HG02840 (cell line): ENCODE measurements at regions not wholly inside any gene's neighbourhood (a gene's known extent, or its start where the extent isn't known, plus 50 kb on each side); places are given as distances from the start of the nearest gene placed in this dataset.
"Not testable (repeated sequence)": the region's sequence is repeated elsewhere in the genome, so short reads cannot be mapped to it uniquely, and the experiment has no call there.

Experiments
- ATAC-seq: cut with Tn5 transposase; IDR thresholded peaks from one replicate; pipeline ENCODE4 v1.9.1; 2021; ENCODE audit warnings: mild to moderate bottlenecking, moderate library complexity, moderate number of reproducible peaks; ENCODE audit not compliant: unreplicated experiment, low FRiP score

DNA sequence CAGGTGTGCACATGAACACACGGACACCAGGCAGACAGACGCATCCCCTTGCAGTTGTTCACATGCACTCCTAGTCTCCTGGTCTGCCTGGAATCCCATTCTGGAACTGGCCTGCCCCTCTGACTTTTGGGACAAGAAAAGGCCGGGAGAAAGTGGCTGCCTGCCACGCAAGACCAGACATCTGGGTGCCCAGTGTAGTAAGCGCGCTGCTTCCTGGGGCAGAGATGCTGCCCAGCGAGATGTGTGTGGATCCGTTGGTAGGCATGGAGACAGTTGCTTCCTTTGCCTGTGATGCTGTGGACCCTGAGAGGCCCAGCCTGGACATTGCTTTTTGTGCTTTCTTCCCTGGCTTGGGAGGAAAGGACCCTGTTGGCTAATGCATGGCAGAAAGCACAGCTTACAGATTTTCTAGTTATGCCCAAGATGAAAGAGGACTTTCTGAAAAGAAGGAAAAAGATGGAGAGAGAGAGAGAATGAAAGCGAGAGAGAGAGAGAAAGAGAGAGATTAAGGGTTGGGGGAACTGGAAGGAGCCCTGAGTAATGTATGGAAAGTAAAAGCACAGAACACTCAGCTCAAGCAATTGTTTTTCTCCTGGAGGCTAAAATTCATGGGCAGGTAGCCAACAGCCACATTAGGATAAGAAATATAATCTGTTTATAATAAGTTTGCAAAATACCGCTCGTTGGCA lies 235.3 kb downstream of the BCL2L11 start:
- ATAC-seq, result not testable (repeated sequence)

DNA sequence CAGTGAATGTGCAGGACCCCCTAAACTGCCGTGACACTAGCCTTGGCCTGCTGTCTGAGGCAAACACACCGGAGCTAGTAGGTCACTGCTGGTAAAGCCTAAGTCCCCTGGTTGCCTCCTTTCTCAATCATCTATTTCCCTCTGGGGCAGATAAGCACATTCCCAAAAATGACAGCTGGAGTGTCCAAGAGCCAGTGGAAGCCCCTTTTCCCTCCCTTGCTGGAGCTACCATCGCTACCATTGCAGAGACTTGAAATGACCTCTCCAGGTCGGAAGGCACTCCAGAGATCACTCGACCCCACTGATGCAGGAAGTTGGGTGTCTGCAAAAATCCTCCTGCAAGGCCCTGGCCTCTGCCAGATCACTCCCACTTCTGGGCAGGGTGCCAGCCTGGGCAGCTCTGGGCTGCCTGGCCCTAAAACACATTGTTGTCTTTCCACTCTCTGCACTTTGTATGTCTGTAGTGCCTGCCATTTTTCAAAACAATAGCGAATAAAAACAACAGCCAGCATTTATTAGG lies 235.9 kb downstream of the BCL2L11 start:
- not testable (repeated sequence) for ATAC-seq

DNA sequence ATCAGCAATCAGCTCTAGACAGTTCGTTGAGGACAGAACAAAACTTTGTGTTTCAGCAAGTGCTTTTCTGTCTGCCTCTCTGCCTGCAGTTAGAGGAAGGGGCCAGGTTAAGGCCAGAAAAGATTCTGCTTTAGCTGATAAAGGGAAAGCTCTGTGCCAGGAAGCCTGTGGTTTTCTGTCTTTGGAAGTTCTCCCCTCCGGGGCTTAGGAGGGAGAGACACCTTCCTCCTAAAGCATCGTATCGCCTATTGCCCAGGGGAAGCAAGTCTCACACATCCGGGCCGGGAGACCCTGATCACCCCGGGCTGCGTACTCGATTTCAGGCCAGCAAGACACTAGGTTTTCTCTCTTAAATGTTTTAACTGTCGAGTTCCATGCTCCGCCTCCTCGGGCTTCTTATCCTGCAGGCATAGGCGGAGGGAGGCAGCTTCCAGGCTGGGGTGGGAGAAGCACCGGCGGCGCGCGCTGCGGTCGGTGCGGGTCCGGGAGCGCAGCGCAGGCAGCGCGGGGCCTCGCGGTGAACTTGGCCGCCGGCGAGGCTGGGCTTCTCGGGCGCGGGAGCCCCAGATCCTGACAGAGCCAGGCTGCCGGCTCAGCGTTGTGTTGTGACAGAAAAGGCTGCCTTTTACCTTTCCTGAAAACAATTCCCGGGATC lies 245.4 kb downstream of the BCL2L11 start:
- ATAC-seq, result not testable (repeated sequence)

DNA sequence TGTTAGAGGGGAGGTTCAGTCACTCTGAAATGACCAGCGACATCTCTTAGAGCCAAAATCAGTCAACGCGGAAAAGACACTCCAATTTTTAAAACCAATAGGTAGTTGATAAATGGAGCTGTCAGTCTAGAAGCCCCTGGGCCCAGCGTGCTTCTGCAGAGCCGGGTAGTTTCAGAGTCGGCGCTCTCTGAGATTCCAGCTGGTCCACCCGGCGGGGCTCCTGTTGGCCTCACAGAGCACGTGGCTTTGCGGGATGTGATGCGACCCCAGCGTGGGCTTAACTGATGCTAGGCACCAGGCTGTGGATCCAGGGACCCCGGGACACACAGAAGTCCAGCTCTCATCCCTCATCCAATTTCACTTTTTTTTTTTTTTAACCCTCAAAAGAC lies 245.9 kb downstream of the BCL2L11 start:
- not testable (repeated sequence) for ATAC-seq

DNA sequence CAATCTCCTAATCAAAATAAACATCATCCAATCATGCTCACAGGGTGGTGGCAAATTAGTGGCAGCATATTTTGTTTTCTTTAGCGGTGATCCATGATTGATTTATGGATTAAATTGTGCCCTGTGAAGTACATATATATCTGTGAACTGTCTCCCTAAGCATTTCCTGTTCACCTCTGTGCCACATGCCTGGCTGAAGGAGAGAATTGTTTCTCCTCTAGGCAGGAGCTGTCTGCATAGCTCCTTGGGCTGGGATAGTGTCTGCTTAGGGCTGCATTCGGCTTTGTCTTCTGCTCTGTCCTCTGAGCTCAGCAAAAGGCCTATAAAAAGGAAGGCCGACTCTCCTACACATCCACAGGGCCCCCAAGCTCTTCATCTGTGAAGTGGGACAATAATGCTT lies 246.4 kb downstream of the BCL2L11 start:
- ATAC-seq, result not testable (repeated sequence)

DNA sequence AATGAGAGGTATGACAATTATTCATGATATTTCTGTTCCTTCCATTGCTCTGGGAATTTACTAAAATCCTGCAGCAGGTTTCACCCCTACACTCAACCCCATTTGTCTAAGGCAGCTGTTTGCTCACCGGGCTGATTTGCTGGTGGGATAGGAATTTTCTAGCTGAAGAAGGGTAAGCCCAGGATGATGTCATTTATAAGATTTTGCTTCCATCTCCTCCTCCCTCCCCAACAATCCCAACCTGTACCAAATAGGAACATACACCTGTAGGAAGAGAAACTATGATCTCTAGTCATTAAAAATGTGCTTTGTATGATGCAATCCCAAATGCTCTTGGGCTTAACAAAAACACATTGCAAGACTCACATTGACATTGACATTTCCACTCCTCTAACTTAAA lies 247.2 kb downstream of the BCL2L11 start:
- ATAC-seq, result not testable (repeated sequence)

DNA sequence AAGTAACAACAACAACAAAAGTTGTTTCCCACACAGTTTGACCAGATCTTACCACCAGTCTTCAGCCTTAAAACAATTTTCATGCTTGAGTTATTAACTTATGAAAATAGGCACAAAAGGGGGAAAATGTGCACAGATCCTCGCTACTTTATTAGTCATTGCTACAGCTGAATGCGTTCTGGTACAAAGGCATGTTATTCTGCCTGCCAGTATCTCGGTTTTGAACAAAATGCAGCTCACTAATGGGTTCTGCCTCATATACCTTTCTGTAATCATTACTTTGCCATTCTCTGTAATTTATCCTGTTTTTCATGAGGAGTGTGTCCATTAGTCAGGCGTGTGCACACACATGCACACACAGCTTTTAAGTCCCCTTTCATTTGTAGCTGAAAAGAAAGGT lies 247.6 kb downstream of the BCL2L11 start:
- not testable (repeated sequence) for ATAC-seq

DNA sequence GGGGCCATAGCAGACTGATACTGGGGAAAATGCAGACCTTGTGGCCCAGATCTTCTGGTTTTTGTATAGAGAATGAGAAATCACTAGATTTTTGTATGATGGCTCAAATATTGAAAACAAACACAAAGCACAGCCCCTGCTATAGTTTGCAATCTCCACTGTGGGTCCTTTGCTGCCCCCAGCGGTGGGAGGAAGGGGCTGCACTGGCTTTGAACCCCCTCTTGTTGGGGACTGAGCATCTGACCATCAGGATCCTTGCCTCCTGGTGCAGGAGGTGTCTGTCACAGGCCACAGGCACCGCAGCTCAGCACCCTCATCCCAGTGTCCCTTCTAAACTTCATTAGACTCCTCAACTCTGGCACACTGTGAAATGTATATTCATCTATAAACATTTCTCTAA lies 252.3 kb downstream of the BCL2L11 start:
- not testable (repeated sequence) for ATAC-seq

DNA sequence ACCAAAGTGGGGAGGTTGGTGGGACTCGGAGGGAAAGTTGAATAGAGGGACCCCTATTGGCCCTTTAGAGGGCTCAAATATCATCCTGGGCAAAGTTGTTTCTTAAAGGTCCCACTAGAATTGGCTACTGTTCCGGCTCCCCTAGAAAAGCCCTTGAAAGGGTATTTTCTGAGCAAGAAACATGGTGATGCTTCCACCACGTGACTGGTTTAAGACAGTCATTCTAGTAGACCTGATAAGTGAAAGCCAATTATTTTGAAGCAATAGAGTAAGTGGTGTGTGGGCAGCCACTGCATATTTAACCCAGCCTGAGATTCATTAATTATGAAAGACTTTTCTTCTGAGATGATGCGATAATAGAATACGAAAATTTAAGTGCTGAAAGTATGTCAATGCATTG lies 253.3 kb downstream of the BCL2L11 start:
- ATAC-seq, result not testable (repeated sequence)

DNA sequence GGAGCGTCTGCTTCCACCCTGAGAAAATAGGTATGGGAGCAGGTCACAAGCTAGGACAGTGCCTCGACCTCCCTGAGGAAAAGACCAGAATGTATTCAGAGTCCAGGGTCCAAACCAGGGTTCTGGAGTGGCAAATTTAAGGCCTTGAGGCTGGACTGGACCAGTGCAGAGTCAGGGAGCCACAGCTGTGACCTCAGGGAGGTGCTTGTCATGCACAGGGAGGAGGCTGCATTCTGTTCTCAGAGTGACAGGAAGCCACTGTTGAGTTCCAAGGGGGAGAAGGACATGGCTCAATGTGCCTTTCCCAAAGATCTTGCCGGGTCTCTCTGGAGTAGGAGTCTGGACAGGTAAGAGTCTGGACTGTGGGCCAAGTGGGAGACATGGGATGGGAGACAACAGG lies 254.0 kb downstream of the BCL2L11 start:
- not testable (repeated sequence) for ATAC-seq

DNA sequence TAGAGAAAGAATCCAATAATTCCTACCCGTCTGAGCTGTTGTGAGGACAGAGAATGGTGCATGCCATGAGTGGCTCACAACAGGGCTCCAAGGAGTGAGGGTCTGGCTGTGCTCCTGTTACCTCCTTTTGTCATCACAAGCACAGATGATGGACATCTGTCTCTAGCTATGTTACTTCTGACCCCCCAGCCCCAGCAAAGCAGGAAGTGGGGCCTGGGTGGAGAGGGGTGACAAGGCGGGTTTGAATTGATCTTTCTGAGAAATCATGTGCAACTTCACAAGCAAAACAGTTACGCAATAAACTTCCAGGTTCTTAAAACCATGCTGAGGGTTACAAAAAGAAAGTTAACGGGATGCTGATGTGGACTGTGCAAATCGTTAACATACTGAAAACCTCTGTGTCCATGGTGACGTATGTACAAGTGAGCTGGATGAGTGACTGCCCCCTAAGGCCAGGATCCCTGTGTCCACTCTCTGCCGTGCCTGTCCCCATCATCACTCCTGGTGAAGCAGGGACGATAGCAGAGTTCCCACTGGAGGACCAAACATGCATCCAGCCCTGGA lies 254.7 kb downstream of the BCL2L11 start:
- not testable (repeated sequence) for ATAC-seq

DNA sequence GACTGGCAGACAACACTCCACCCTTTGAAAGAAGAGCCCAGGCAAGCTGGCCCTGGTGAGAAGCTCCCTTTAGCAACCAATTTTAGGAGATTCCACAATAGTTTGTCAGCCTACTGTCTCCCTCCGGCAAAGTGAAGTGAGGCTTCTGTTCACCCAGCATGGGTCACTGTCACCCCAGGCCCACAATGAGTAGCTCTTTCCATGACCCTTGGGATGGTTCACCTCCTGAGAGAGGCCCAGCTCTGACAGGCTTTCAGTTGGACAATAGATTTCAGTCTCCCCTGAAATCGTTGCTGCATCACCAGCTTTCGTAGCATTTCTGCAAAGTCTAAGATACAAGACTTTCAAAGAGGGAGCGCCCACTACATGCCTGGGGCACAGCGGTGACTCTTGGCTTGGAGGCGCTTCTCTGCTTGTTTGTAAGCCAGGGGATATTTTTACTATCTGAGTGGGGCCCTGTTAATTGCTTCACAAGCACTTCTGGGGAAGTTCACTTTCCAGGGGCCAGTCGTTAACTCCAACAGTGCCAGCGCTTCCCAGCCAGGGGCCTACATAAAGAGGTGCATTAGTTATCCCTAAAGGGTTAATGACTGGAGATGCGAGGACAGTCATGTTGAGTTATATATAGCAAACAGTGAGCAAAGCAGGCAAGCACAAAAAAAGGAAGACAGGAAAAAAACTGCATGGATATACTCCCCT lies 255.7 kb downstream of the BCL2L11 start:
- not testable (repeated sequence) for ATAC-seq

DNA sequence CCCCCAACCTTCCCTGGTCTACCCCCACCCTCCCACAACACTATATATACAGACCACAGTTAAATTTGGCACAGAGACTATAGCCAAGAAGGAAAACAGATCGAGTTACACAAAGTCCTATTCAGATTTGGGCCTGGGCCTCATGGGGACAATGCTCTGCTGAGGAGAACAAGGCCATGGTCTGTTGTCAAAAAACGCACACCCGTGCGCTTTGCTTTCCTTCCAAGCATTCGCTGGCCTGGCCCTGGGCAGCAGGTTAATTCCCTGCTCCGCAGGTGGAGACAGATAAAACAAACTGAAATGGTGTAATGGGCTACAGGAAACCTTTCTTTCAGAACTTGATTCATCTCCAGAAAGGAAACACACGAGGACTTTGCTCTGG lies 256.2 kb downstream of the BCL2L11 start:
- not testable (repeated sequence) for ATAC-seq

DNA sequence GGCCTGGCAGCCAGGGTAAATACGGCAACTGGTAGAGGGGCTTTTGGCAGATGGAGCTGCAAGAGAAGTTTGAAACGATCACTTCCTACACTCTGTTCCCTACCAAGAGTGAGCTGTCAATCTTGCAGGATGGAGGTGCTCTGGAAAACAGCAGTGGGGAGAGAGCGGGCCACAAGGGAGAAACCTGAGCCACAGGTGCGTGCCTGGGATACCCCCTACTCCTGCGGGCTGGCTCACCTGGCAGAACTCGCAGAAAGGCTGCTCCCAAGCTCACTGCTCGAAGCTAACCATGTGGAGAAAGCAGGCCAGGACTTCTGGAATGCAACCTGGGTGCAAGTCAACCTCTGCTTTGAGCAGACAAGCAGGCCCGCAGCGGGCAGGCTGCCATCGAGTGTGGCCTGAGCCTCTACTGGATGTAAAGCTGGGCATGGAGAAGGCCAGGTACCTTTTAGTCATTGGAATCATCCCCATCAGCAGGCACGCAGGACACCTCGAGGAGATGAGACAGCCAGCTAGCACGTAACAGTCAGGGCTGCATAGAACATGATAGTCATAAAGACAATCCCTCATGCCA lies 256.8 kb downstream of the BCL2L11 start:
- ATAC-seq, result not testable (repeated sequence)

DNA sequence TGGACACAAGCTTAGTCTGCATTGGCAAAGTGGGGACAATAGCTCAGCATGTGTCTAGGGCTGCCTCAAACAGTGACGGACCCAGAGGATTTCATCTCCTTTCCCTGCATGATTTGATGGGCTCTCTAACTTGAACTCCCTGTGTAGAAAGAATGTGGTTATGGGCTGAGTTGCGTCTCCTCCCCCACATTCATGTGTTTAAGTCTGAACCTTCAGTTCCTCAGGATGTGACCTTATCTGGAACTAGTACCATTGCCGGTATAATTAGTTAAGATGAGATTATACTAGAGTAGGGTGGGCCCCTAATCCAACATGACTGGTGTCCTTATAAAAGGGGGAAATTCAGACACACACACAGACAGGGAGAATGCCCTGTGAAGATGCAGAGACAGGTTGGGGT lies 257.6 kb downstream of the BCL2L11 start:
- ATAC-seq, result not testable (repeated sequence)

DNA sequence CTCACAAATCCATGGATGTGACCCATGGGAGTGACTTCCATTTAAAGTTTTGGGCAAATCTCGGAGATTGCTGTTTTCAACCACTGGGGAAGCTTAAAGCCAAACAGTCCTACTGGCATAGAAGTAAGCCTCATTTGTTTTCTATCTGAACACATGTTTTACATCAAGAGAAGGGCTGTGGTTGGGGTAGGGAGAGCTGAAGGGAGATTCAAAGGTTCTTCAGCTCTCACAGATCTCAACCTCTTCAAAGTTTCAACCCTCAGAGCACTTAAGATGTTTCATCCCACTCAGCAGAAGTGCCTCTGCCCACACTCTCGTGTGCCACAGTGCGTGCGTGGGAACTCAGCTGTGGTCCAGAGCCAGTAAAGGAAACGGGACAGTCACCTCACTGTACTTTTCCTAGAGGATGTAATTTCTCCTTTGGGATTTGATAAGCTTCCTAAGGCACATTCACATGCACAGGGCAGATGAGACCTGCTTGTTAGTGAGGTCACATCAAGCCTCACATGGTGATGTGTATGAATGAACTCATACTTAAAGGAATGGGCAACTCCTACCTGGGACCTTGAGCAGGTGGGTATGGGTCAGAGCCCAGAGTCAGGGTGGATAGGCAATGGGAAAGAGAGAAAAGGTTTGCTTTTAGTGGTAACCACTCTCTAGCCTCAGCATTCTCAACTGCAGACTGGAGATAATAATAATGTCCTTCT lies 260.2 kb downstream of the BCL2L11 start:
- not testable (repeated sequence) for ATAC-seq

DNA sequence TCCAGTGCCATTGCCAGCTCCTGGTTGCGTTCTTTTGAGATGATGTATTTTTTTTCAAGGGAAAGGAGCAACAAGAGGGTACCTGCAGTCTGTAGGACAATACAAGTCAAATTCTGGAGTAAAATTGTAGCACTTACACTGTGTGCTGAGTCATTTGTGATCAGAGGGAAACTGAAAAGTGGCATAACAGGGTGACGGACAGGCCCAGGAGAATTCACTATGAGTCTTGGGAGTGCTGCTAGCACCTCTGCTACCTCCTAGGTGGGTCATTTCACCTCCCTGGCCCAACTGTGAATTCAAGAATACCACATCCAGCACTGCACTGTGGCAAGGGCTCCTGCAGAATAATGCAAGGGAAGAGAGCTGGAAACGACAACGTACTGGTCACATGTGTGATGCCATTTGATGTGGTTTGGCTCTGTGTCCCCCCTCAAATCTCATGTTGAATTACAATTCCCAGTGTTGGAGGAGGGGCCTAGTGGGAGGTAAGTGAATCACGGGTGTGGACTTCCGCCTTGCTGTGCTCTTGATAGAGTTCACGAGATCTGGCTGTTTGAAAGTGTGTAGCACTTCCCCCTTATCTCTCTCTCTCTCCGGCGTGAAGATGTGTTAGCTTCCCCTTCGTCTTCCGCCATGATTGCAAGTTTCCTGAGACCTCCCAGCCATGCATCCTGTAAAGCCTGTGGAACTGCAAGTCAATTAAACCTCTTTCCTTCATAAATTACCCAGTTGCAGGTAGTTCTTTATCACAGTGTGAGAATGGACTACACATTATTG lies 261.0 kb downstream of the BCL2L11 start:
- not testable (repeated sequence) for ATAC-seq

DNA sequence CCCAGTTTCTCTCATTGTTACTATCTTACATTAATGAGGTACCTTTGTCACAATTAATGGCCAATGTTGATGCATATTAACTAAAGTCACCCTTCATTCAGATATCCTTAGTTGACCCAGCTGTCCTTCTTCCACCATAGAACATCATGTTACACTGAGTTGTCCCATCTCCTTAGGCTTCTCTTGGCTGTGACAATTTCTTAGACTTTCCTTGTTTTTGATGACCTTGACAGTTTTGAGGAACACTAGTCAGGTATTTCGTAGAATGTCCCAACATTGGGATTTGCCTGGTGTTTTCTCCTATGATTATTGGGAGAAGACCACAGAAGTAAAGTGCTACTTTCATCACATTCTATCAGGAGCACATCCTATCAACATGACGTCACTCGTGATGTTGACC lies 261.8 kb downstream of the BCL2L11 start:
- not testable (repeated sequence) for ATAC-seq

DNA sequence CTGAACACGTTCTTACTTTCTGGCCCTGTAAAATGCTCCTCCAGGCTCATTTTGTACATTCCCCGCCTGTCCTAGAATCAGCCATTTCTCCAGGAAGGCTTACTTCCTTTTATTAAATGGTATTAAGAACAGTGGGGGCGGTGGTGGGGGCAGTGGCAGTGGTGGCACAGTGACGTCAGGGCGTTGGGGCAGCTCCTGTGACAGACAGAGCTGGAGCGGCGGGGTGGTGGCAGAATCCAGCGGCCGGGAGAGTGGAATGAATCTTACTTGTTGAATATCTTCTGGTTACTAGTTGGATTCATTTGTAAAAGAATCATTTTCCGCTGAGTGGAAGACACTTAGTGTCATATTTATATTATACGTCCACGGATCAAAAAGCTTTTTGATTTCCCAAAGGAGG lies 262.6 kb downstream of the BCL2L11 start:
- not testable (repeated sequence) for ATAC-seq
